DND-41 (cell line): ENCODE measurements at regions not wholly inside any gene's neighbourhood (a gene's known extent, or its start where the extent isn't known, plus 50 kb on each side); places are given as distances from the start of the nearest gene placed in this dataset.

Source experiments
- EZH2 ChIP-seq: IDR thresholded peaks from 3 replicates; pipeline ENCODE4 v1.6.1; 2012; ENCODE audit warnings: borderline replicate concordance, low read depth, mild to moderate bottlenecking, moderate library complexity, low read length, inconsistent platforms; ENCODE audit not compliant: severe bottlenecking
- TF ChIP-seq, protein P1 (sequence below): IDR thresholded peaks from 2 replicates; pipeline ENCODE4 v1.5.1; 2012; ENCODE audit warnings: borderline replicate concordance, low read length, moderate library complexity, mild to moderate bottlenecking; ENCODE audit not compliant: poor library complexity, severe bottlenecking; ENCODE audit errors: extremely low read depth

DNA sequence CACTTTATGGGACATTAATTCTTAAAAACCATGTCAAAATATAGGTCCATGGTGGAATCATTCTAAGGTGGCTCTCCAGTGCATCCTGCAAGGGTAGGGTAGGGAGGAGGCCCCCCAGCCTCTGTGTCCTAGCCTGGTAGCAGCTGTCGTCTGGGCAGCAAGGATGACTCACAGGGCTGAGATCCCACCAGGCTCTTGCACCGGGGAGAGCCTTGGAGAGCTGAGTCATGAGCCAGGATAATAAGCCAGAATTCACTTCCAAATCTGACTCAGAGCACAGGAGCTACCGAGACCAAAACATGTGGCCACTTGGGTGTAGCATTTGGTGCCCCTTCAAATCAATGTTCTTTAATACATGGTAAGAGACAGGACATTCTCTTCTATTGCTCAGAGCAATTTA, 298.5 kb downstream of the NEBL start:
- TF ChIP-seq, protein P1, sequence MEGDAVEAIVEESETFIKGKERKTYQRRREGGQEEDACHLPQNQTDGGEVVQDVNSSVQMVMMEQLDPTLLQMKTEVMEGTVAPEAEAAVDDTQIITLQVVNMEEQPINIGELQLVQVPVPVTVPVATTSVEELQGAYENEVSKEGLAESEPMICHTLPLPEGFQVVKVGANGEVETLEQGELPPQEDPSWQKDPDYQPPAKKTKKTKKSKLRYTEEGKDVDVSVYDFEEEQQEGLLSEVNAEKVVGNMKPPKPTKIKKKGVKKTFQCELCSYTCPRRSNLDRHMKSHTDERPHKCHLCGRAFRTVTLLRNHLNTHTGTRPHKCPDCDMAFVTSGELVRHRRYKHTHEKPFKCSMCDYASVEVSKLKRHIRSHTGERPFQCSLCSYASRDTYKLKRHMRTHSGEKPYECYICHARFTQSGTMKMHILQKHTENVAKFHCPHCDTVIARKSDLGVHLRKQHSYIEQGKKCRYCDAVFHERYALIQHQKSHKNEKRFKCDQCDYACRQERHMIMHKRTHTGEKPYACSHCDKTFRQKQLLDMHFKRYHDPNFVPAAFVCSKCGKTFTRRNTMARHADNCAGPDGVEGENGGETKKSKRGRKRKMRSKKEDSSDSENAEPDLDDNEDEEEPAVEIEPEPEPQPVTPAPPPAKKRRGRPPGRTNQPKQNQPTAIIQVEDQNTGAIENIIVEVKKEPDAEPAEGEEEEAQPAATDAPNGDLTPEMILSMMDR, result no peak
- TF ChIP-seq EZH2, result no peak
